Activated CD4-positive, alpha-beta T cell treated with anti-CD3 and anti-CD28 coated beads, Interleukin-2, amount 50 U/mL, for 24 hours (primary cell): ENCODE measurements at regions not wholly inside any gene's neighbourhood (a gene's known extent, or its start where the extent isn't known, plus 50 kb on each side); places are given as distances from the start of the nearest gene placed in this dataset.

ENCODE experiments used
- DNase-seq, 2 donors: peaks; one replicate each; pipeline ENCODE4 v3.0.0-alpha.2; 2020; ENCODE audit warnings: low read depth in 1 of 2, low spot score in 1 of 2

- DNase-seq = no peak
These were observed 417.9 kb upstream of the C16orf82 start for GRCh38 chr16:26648851-26649250.

GRCh38 chr16:26649381-26650045 is 417.2 kb upstream of the C16orf82 start:
- no peak for DNase-seq

GRCh38 chr16:26651464-26651863 is 415.3 kb upstream of the C16orf82 start:
- DNase-seq = no peak

GRCh38 chr16:26651884-26652283 is 414.8 kb upstream of the C16orf82 start:
- DNase-seq = no peak

GRCh38 chr16:26658486-26658885 is 408.2 kb upstream of the C16orf82 start:
- DNase-seq = no peak

- no peak for DNase-seq
These were observed 407.8 kb upstream of the C16orf82 start for GRCh38 chr16:26658915-26659314.

- no peak for DNase-seq
These were observed 402.6 kb upstream of the C16orf82 start for GRCh38 chr16:26664086-26664485.

- DNase-seq = no peak
These were observed 401.4 kb upstream of the C16orf82 start for GRCh38 chr16:26665166-26665939.

- DNase-seq = no peak
These were observed 400.2 kb upstream of the C16orf82 start for GRCh38 chr16:26666486-26666885.

- no peak for DNase-seq
These were observed 399.4 kb upstream of the C16orf82 start for GRCh38 chr16:26667307-26667706.

GRCh38 chr16:26668026-26668425 is 398.7 kb upstream of the C16orf82 start:
- no peak for DNase-seq

- DNase-seq = peak in 1 of 2 donors; percentile 30
These were observed 394.5 kb upstream of the C16orf82 start for GRCh38 chr16:26672206-26672605.

- DNase-seq = no peak
These were observed 393.7 kb upstream of the C16orf82 start for GRCh38 chr16:26673011-26673410.

- no peak for DNase-seq
These were observed 386.1 kb upstream of the C16orf82 start for GRCh38 chr16:26680671-26681070.

GRCh38 chr16:26688105-26688504 is 378.6 kb upstream of the C16orf82 start:
- DNase-seq = no peak

GRCh38 chr16:26688699-26689098 is 378.0 kb upstream of the C16orf82 start:
- DNase-seq = no peak

- no peak for DNase-seq
These were observed 374.1 kb upstream of the C16orf82 start for GRCh38 chr16:26692658-26693057.

GRCh38 chr16:26697807-26698206 is 368.9 kb upstream of the C16orf82 start:
- no peak for DNase-seq

GRCh38 chr16:26700250-26700649 is 366.5 kb upstream of the C16orf82 start:
- DNase-seq = no peak

- DNase-seq = no peak
These were observed 365.4 kb upstream of the C16orf82 start for GRCh38 chr16:26701243-26701886.

- no peak for DNase-seq
These were observed 361.4 kb upstream of the C16orf82 start for GRCh38 chr16:26705346-26705745.

- DNase-seq = no peak
These were observed 358.3 kb upstream of the C16orf82 start for GRCh38 chr16:26708428-26708827.
